ENCODE measurements at regions not wholly inside any gene's neighbourhood (a gene's known extent, or its start where the extent isn't known, plus 50 kb on each side); places are given as distances from the start of the nearest gene placed in this dataset.

DNA sequence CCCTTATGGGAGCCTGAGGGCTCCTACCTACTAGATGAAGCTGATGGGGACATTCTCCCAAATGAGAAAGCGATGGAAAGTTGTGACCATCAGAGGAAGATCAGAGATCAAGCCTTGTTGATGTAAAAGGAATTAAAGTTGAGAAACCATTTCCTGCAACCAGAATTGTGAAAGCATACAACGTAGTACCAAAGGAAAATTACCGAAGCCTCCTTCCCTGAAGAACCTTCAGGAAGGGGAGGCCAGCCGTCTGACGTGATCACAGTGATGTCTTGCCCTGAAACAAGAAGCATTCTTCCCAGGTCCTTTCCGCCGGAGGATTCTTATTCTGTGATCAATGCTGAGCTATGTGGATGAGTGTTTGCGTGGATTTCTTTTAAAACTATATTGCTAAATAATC lies 211.6 kb upstream of the TNP1 start:
- no peak for DNase-seq

DNA sequence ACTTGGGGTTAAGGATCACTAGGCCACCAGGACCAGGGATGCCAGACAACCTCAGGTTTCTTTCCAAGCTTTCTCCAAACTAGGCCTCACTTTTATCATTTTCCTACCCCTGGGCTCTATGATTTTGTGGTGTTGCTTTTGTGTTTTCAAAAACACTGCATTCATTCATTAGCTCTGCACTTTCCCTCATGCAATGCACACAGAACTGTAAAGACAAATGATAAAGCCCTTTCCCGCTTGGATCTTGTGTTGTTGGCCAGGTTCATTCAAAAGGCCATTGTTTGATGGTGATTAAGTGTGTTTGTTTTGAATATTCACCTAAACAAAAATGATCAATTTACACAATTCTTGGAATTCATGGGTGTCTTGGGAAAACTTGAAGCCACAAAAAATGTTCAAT lies 210.7 kb upstream of the TNP1 start:
- no peak for DNase-seq

DNA sequence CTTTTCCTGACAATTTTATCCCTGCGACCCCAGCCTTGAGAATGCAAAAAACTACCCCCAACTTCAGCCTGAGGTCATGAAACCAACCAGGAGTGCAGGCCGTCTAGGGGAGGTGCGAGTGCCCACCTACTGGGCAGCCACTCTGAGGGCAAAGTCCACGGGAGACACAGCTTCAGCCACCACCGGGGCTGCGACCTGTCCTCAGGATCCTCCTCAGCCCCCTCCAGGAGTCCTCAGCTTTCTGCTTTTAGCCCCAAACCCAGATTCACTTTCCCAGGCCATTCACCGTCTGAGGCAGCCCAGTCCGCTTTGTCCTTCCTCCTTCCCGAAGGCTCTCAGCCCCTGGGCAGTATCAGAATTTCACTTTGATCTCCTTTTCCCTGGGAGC lies 210.2 kb upstream of the TNP1 start:
- DNase-seq = no peak

DNA sequence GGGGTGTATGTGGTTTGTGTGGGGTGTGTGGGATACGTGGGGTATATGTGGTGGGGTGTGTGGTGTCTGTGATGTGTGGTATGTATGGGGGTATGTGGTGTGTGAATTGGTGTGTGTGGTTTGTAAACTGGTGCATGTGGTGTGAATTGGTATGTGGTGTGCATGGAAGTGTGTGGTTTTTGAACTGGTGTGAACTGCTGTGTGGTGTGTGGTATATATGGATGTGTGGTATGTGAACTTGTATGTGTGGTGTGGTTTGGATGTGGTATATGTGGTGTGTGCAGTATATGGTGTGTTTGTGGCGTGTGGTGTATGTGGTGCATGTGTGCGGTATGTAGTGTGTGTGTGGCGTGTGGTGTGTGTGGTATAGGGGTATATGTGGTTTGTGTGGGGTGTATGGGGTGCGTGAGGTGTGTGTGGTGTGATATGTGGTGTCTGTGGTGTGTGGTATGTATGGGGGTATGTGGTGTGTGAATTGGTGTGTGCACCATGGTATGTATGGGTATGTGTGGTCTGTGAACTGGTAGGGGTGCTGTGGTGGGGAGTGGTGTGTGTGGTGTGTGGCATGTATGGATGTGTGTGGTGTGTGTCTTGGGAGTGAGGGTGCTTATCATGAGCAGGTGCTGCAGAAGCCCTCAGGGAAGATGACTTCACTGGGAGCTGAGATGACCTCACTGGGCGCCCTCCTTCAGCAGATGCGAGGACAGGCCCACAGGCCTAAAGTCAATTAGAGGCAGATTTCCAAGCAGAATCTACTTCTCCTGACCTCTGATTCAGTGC lies 209.6 kb upstream of the TNP1 start:
- DNase-seq = peak in 1 of 5 experiments; percentile 23

DNA sequence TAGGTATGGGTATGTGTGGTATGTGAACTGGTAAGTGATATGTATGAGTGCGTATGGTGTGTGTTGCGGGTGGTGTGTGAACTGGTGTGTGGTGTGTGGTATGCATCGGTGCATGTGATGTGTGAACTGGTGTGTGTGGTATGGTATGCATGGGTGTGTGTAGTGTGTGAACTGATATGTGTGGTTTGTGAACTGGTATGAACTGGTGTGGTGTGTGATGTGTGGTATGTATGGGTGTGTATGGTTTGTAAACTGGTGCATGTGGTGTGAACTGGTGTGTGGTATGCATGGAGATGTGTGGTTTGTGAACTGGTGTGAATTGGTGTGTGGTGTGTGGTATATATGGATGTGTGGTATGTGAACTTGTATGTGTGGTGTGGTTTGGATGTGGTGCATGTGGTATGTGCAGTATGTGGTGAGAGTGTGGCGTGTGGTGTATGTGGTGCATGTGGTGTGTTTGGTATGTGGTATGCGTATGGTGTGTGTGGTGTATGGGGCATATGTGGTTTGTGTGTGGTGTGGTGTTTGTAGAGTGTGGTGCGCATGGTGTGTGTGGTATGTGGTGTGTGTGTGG lies 208.9 kb upstream of the TNP1 start:
- peak in 1 of 5 experiments; percentile 17 for DNase-seq

DNA sequence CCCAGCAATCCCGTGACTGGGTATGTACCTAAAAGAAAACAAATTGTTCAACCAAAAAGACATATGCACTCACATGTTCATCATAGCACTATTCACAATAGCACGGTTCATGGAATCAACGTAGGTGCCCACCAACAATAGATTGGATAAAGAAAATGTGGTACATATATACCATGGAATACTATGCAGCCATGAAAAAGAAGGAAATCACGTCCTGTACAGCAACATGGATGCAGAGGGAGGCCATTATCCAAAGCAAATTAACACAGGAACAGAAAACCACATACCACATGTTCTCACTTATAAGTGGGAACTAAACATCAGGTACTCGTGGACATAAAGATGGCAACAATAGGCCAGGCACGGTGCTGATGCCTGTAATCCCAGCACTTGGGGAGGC lies 207.9 kb upstream of the TNP1 start:
- DNase-seq = no peak

DNA sequence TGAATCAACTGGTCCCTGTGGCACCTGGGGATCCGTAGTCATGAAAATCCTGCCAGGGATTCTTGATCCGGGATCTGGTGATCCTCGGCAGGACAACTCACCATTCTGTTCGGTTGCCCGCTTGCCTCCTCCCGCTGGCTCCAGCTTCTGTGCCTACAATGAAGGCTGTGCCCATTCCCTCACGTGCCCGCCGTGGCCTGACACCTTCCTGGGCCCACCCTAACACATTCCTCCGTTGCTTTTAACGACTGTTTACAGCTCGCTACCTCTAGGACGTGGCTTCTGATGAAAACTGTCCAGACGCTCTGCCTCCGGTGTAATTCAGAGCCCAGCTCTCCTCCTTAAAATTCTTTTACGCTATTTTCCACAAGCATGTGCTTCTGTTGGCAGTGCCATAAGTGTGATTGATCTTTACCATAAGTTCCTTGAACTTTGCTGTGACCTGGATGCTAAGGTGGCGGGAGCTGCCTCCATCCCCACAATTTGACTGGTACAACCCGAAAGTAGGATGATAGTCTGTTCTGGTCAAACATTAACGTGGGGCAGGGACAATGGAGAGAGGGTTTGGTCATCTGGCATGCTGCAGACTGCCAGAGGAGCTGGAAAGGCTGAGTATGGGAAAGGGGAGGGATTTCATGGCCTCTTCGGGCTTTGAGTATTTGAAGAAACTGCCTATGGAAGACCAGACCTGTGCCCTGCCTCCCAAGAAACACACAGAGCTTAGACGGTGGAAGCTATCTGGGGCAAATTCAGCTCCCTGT lies 206.8 kb upstream of the TNP1 start:
- DNase-seq = no peak

DNA sequence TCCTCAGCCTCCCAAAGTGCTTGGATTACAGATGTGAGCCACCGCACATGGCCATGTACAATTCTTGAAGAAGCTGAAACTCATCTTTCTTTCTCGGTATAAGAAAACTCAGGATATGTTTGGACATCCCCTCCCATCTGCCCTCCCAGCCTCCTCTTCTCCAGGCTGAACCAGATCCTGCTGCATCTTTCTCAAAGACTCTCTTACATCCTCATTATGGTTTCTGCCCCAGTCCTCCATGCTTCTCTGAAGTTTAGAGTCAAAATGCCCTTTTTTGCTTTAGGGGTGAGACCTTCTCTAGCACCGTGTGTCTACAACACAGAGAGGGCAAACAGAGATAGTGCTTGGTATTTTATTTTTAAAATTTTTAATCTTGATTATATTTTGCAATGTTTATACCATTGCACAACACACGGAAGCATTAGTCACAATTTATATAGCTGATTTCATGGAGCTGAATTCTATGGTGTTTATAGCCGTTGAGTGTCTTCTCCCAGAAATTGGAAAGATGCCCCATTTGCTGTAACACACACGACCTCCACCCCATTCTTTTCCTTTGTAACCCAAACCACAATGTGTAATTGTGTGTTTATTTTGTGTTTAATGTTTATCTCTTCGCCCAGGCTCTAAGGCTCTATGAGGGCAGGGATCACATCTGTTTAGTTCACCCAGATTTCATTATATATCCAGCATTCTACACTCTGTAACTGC lies 206.0 kb upstream of the TNP1 start:
- no peak for DNase-seq

DNA sequence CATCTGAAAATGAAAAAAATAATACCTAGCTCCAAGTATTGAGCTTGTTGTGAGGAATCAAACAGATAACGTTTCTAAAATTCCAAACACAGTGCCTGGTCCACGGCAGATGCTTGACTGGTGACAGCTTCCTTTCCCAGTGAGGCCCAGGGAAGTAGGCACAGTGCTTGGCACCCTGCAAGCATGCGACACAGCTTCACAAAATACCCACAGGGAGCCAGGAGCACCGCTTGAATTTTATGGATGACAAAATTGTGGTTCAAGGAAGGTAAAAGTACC lies 205.1 kb upstream of the TNP1 start:
- no peak for DNase-seq

DNA sequence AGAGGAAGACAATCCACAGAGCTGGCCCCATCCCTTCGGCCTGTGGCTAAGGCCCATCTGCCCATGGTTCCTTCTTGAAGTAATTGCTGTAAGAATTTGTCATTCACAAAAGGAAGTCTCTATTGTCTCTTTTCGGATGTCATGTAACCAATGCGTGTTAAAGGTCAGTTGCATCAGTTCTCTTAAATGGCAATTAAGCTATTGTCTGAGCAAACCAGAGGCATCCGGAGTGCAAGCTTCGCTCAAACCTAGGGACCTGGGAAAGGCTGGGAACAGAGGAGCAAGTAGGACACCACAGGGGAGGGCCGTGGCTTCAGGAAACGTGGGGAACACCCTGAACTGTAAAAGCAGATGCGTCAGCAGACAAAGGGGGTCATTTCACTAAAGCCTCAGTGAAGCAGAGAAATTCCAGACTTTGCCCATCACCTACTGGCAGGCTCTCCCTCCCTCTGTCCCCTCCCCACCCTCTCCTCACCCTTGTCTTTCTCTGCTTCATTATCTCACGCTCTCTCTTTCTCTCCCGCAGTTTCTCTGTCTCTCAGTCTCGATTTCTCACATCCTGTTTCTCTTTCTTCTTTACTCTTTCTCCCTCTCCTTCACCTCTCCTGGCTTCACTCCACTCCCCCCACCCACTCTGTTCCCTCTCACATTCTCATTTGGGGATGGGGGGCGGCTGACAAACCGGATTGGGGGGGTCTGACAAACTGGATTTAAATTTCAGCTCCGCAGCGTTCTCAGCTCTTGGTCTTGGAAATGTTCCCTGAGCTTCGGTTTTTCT lies 204.6 kb upstream of the TNP1 start:
- DNase-seq = no peak

DNA sequence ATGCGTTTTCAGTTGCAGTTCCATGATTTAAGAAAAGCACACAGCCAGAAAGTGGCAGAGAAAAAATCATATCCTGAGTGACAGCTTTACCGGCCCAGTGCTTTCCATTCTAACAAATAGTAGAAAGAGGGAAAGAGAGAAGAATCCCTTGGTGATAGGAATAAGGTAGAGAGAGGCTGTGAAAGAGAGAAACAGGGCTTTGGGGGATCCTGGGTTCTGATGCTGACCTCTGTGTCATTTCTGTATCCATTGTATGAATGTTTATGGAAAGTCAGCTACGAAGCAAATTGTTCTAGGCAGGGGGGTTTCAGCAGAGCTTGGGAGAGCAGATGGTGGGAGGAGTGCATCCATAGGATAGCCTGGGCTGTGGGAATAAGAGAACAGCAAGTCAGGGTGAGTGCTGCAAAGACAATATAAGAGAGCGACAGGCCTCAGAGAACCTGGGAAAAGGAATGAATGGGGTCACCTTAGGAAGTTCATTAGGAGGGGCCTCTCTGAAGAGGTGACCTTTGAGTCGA lies 203.4 kb upstream of the TNP1 start:
- no peak for DNase-seq

DNA sequence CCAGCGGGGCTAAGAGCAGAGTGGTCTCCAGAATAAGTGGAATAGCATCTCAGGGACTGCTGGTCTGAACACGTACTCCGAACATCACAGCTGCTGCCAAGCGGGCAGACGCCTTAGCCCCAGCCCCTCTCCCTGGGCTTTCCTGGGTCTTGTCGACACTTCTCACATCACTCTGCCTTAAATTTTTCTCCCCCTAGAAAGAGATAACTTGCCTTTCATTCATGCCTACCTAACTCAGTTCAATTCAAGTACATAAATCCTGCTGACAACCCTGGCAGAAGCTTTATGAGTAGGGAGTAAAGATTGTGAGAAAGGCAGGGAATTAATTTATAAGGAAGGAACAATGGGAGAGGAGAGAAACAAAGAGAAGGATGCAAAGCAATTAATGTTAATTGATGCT lies 202.9 kb upstream of the TNP1 start:
- DNase-seq = no peak

DNA sequence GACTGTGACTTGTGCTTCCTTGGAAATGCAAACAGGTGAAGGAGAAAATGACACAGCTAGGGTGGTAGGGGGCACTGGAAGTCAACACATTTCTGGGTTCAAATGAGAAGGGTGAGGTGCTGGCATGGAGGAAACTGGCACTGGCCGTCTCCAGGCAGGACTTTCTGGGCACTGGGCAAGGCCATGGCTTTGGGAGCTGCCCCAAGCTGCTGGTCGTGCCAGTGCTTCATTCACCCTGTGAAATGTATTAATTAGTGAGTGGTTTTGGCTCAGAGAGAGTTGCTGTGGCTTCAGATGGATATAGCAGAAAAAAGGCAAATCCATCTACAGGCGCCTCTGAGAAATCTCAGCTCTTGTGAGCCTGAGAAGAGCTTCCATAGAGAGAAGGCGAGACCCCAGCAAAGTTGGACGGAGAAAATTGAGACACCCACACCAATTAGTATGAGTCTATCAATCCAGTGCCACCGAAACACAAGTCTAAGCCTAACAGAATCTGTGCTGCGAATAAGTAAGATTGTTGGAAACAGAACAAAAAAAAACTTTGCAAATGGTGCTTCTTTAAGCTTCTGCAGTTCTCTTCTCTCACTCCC lies 202.1 kb upstream of the TNP1 start:
- DNase-seq = no peak

DNA sequence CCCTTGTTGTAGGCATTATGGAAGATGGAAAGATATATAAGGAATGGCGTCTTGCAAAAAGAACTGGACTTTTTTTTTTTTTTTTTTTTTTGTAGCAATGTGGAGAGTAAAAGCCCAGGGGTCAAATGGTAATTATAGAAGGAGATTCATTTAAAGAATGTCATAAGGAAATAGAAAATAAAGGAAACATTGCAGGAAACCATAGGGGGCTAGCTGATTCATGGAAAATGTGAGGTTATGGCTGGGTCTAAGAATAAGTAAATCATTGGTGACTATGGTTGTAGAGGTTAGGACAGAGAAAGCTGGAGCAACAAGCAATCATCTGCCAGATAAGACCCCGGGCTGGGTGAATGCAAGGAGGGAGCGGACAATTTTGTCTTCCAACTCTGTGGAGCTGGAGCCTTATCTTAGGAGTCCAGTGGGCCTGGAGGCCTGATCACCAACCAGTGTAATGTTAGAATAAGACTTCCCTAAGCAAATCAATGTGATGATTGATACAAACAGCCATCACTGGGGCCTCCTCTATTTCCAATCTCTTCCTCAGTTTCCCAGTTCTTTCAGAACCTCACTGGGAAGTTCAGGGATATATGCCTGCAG lies 201.2 kb upstream of the TNP1 start:
- DNase-seq = no peak

DNA sequence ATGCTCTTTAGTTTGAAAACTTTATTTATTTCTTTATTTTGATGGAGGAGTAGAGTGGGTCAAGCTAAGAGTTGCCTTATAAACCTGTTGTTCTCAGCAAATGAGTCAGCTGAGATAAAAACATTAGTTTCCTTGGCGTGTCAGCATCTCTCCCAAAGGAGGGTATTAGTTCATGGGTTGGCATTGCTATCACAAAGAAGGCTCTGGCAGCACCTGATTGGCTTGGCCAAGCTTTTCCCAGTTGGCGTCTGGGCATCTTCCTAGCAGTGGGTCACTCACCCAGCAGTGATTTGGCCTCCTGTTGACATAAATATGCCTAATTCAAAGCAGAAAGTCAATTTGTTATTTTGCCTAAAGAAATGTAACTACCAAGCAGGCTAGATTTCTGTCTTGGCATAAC lies 200.7 kb upstream of the TNP1 start:
- no peak for DNase-seq

DNA sequence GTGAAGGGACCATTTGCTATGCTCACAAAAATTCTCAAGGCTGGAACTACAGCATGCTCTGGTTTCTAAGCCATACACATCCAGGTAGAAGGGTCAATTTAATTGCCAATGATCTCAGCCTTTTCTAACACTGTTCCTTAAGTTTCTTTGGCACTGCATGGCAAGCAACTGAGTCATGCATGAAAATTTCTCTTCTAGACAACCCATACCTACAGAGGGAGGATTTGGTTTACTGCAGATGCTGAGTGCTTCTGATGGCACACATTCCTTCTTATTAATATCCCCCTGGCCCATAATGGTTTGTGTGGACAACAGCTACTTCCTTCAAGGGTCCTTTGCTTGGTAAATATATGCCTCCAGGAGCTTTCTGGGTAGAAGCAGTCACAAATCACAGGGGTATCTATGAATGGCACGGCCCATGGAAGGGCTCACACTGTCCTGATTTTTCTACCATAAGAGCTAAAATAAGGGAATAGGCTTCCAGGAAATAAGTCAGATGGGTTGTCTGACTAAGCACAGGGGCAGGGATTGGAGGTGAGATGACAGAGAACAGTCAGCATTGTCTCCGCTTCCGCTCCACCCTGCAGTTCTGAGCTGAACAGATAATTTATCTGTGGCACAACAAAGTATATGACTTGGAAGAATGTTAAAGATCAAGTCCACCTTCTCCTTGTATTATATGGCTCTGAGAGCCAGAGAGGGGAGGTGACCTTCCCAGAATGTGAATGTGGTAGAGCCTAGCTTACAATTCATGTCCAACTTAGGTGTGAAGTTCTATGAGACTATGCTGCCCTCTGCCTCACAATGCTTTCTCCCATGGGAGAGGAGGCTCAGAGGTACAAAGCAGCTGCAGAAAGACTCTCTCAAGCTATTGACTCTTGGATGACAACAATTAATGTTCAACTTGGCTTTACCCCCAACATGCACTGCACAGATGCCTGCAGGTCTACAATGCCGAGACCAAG lies 199.2 kb upstream of the TNP1 start:
- no peak for DNase-seq

DNA sequence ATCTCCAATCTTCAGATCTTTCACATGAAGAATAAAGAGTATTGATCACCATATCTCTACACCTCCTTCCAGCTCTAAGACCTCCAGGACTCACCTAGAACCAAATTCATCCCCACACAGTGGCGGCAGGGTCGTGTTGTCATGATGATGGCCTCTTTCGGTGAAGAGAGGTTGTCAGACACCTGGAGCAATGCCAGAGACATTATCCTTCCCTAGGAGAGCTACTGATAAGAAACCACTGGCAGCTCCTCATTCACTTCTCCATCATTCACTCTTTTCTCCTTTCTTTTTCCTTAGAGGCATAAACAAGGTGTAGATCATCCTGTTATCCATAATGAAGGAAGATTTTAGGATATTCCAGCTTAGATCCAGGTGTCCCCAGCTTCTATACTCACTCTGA lies 197.9 kb upstream of the TNP1 start:
- DNase-seq = no peak

DNA sequence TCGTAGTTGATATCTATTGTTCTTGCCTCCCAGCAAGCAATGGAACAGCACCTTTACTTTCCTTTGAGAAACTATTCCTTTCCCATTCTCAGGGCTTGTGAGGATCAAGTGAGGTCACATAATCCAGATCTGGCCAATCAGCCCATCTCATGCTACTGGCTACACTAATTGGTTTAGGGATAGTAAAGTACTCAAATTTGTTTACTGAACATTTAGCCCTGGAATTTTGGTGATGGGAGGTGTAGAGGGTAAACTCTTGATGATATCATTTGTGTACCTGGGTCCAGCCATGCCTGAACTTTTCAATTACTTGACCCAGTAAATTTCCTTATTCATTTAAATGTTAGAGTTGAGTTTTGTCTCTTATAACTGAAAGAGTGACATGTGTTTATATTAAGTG lies 195.8 kb upstream of the TNP1 start:
- DNase-seq = no peak

DNA sequence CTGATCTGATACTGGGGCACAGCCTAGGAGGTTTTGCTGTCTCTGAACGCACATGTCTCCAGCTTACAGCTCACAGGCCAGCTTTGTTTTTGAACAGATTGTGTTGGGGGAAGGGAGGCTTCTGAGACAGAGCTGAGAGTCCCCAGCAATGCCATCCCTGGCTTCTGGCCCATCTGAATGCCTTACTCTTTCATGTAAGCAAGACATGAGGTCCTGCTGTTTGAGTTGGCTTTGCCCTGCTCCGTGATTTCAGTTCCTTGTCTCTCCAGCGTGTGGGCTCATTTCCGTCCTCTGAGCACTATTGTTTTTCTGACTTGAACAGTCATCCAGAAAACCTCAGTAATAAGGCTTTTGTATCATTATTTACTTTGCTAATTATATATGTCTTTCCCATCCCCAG lies 194.9 kb upstream of the TNP1 start:
- no peak for DNase-seq

DNA sequence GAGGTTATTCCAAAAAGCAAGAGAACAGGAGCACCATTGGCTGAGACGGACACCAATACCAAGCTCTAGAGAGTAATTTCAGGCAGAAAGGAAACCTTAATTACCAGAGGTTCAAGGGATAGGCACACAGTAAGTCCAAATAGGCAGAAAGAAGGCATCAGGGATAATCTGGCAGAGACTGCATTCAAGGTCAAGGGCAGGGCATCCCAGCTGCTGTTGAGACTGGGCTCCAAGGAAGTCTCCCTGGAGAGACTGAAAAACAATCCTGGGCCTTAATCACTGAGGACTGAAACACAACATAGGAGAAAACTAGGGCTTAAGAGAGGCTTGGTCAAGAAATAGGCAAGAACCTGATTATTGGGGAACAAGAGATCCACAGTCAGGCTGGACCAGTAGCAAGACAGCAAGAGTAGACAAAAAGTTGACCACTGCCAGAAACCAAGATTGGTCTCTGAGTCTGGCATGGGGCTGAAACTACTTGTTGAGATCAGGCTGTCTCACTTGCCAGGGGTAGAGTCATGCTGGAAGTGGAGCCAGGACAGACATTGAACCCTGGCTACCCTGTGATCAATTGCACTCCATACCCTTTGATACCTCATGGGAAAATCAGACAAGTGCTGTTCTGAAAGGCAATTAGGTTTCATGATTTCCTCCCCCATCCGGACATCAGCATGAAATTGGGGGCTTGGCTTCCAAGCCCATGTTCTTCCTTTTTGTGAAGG lies 193.2 kb upstream of the TNP1 start:
- DNase-seq = no peak
